IPS-15b (cell line): ENCODE measurements at regions not wholly inside any gene's neighbourhood (a gene's known extent, or its start where the extent isn't known, plus 50 kb on each side); places are given as distances from the start of the nearest gene placed in this dataset.

Experiments used
- H3K27me3 ChIP-seq: one replicate; pipeline ENCODE4 v1.6.1; 2013; ENCODE audit warnings: low read length; ENCODE audit not compliant: control insufficient read depth, insufficient read depth
- H3K36me3 ChIP-seq: one replicate; pipeline ENCODE4 v1.6.1; 2013; ENCODE audit warnings: low read length; ENCODE audit not compliant: control insufficient read depth, insufficient read depth
- H3K4me1 ChIP-seq: one replicate; pipeline ENCODE4 v1.6.1; 2013; ENCODE audit warnings: mild to moderate bottlenecking, low read length; ENCODE audit not compliant: control insufficient read depth, insufficient read depth
- H3K4me3 ChIP-seq: one replicate; pipeline ENCODE4 v1.5.1; 2013; ENCODE audit warnings: low read depth, low read length
- H3K9ac ChIP-seq: one replicate; pipeline ENCODE4 v1.6.1; 2013; ENCODE audit warnings: low read depth, mild to moderate bottlenecking, low read length
- H3K9me3 ChIP-seq: one replicate; pipeline ENCODE4 v1.6.1; 2013; ENCODE audit warnings: mild to moderate bottlenecking, low read length; ENCODE audit not compliant: control insufficient read depth, insufficient read depth

DNA sequence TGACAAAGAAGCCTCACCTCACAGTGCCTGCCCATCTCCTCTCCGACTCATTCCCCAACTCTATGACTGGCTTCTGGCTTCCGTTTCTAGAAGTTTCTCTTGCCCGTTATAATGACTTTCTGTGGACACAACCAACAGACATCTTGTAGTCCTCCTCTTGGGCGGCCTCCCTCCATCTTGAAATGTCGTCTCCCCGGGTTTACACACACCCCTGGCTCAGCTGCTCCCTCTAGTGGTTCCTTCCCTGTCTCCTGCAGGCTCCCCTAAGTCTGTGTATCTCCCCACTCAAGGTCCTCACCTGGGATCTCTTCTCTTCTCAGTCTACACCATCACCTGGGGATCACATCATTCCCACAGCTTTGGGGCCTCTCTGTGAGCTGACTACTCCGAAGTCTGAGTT lies 123.4 kb upstream of the NEBL start:
- no peaks in the 10 kb centered on the region for H3K36me3 ChIP-seq
- no peaks in the 10 kb centered on the region for H3K9me3 ChIP-seq
- H3K4me3 ChIP-seq: no peak overlapping the region
- no peaks in the 10 kb centered on the region for H3K4me1 ChIP-seq
- no peak overlapping the region for H3K9ac ChIP-seq
- H3K27me3 ChIP-seq: no peaks in the 10 kb centered on the region

DNA sequence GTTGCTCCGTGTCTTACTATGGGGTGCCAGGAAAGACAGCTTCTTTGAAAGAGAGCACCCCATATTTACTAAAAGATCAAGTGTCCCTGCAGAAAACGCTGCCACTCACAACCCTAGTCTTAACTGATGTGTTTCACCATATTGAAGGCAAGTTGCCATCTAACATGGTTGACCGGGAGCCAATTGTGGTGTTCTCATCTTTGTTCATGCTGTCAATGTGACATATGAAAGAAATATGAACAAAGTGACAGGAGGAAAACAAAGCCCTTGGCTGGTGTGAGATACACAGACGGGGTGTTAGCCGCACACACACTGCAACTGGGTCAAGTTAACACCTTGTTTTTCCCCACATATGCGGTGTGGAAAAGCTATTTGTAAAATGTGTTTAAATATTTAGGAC lies 122.3 kb upstream of the NEBL start:
- H3K36me3 ChIP-seq: no peaks in the 10 kb centered on the region
- no peak overlapping the region for H3K4me3 ChIP-seq
- H3K9ac ChIP-seq: no peak overlapping the region
- H3K27me3 ChIP-seq: no peaks in the 10 kb centered on the region
- no peaks in the 10 kb centered on the region for H3K4me1 ChIP-seq
- H3K9me3 ChIP-seq: no peaks in the 10 kb centered on the region

DNA sequence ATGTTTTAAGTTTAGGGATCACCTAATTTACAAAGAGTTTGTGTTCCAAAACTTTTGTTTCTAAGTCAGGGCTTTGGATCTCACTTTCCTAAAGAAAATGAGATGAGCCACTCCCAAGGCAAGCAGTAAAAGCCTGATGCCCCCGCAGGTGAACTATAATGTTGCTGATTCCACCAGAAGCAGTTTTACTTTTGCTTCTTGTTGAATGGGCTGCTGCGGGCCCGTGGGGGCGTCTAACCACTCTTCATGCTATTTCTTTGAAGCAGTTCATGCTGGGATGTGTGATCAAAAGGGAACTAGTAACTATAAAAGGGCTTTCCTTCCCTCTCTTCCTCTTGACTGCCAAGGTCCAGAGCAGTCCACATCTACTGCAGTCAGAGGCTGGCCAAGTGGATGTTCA lies 118.7 kb upstream of the NEBL start:
- no peak overlapping the region for H3K4me3 ChIP-seq
- no peaks in the 10 kb centered on the region for H3K36me3 ChIP-seq
- no peaks in the 10 kb centered on the region for H3K9me3 ChIP-seq
- H3K9ac ChIP-seq: no peak overlapping the region
- H3K27me3 ChIP-seq: no peaks in the 10 kb centered on the region
- H3K4me1 ChIP-seq: no peaks in the 10 kb centered on the region

DNA sequence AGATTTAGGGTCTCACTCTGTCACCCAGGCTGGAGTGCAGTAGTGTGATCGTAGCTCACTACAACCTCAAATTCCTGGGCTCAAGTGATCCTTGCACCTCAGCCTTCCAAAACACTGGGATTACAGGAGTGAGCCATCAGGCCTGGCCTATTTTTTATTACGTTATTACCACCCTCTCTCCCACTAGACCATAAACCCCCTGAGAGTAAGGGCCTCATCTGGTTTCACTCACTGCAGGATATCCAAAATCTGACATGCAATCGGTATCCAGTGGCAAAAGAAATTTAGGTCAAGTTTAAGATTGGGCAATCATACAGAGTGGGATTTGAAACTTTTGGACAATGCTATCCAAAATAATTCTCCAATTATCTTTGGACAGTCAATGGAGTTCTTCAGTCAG lies 117.0 kb upstream of the NEBL start:
- H3K4me3 ChIP-seq: no peak overlapping the region
- H3K4me1 ChIP-seq: no peaks in the 10 kb centered on the region
- H3K9ac ChIP-seq: no peak overlapping the region
- no peaks in the 10 kb centered on the region for H3K36me3 ChIP-seq
- no peaks in the 10 kb centered on the region for H3K27me3 ChIP-seq
- no peaks in the 10 kb centered on the region for H3K9me3 ChIP-seq

DNA sequence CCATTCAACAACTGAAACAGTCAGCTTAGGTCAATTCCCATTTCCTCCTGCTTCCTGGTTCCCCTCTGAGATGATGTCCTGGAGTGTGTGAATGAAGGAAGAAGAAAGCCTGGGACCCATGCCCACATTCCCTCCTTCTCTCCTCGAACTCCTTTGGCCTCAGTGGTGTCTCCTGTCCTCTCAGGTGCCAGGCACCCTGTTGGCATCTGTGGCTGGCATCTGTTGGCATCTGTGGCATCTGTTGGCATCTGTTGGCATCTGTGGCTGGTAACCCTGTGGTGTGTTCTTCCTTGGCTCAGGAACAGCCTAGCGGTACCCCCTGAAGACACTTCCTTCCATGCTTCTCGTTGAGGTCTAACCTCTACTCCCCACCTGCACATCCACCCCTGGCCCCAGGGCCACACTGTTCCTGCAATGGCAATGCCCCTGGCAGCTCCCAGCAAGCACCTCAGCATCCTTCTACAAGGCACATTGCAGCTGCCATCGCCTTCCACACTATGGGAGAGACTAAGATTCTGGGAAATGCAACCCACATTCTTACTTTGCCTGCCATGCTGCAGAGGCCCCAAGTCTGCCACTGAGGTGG lies 114.4 kb upstream of the NEBL start:
- Histone ChIP-seq H3K4me1 (no peaks in the 10 kb centered on the region), H3K9ac (no peak overlapping the region), H3K4me3 (no peak overlapping the region), H3K36me3 (no peaks in the 10 kb centered on the region), H3K9me3 (no peaks in the 10 kb centered on the region), H3K27me3 (no peaks in the 10 kb centered on the region)

DNA sequence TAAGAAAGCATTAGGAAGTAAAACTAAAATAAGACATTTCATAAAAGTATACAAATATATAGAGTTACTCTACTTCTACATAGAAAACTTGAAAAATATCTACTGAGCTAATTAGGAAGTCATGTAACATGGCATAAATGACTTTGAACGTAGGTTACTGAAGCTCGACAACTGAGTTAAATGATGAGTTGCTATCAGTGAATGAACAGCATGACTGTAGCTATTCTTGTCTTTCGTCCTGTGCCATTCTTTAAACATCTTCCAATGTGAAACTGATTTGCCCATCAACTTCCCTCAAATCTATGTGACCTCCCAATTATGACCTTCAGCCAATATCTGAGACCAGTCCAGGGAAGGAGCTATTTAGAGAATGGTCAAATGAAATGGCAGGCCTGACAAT lies 113.5 kb upstream of the NEBL start:
- H3K4me1 ChIP-seq: no peaks in the 10 kb centered on the region
- H3K27me3 ChIP-seq: no peaks in the 10 kb centered on the region

DNA sequence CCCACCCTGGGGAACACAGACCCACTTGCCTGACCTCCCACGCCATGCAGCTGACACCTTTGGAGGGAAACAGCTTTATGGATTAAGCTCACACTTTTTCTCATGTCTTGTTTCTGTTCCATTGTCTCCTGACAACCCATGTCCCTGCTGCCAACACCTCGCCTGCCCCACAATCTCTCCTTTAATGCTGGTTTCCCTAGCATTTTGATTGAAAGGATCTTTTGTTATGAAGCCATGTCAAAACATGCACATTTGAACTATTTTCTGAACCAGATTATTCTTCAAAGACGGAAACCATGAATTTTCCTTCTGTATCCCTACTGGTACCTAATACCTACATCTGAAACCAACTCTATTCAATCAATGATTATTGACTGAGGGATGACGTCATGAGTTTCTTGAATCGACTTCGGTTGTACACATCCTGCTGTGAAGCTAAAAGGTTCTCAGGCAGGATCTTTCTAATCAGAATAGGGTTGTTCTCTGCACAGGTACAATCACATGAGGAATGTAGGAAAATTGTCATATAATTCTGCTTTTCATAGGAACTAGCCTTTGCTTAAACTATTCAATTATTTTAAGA lies 106.2 kb upstream of the NEBL start:
- Histone ChIP-seq H3K9me3 (no peaks in the 10 kb centered on the region), H3K36me3 (no peaks in the 10 kb centered on the region), H3K4me1 (no peaks in the 10 kb centered on the region), H3K4me3 (no peak overlapping the region), H3K27me3 (no peaks in the 10 kb centered on the region), H3K9ac (no peak overlapping the region)

More for the DNA sequence above, 113.5 kb upstream of the NEBL start:
- H3K36me3 ChIP-seq: no peaks in the 10 kb centered on the region
- no peaks in the 10 kb centered on the region for H3K9me3 ChIP-seq
- no peak overlapping the region for H3K4me3 ChIP-seq
- no peak overlapping the region for H3K9ac ChIP-seq

DNA sequence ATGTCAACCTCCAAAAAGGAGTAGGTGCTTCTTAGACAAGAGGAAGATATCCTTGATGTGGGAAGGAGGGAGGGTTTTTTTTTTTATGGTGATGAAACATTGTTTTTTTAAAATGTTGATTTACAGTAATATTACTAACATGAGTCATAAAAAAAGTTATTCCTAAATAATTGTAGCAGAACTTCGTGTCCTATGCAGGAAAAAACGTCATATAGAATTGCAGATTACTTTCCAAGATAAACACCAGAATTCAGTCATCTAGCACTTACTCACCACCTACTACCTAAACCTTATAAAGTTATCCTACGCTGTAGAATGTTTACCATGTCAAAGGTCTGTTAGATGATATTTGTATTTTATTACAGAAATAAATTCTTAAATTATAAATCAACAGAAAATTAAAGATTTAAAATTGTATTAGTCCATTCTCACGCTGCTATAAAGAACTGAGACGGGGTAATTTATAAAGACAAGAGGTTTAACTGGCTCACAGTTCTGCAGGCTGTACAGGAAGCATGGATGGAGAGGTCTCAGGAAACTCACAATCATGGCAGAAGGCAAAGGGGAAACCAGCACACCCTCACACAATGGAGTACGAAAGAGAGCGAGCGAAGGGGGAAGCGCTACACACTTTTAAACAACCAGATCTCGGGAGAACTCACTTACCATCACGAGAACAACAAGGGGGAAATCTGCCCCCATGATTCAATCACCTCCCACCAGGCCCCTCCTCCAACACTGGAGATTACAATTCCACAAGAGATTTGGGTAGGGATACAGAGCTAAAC lies 105.2 kb upstream of the NEBL start:
- Histone ChIP-seq H3K36me3 (no peaks in the 10 kb centered on the region), H3K4me3 (no peak overlapping the region), H3K9me3 (no peaks in the 10 kb centered on the region), H3K4me1 (no peaks in the 10 kb centered on the region), H3K27me3 (no peaks in the 10 kb centered on the region), H3K9ac (no peak overlapping the region)

DNA sequence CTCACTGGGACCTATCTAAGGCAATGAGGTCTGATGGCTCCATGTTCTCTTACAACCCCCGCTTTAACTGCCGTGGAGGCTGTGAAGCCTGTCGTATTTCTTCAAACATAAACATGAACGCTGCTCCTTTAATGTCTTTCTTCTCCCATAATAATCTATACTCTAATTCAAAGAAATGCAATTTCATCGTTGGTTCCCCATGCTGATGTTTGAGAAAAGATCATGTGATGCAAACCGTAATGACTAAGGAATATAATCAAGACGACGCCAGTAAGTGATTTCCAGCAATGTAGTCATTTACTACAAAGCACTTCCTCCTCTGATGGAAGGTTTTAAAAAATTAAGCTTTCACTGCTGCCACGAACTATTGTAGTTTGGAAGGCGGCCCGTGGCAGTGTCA lies 102.6 kb upstream of the NEBL start:
- Histone ChIP-seq H3K9ac (no peak overlapping the region), H3K4me1 (peaks cover 2% of the 10 kb centered on the region), H3K36me3 (no peaks in the 10 kb centered on the region)

DNA sequence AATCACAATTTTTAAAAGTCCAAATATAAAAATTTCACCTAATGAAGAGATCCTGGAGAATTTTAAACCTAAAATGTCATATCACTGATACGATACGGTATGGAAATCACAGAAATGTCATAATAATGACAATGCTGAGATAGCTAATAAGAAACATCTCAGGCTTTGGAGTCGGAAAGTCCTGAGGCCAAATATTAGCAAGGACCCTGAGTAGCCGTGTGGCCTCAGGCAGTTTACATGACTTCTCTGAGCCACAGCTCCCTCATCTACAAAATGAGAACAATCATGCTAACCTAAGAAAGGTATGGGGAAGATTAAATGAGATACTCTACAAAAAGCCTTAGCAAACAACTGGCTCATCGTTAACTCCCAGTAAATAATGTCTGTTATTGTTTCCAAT lies 100.9 kb upstream of the NEBL start:
- H3K36me3 ChIP-seq: no peaks in the 10 kb centered on the region
- H3K9me3 ChIP-seq: no peaks in the 10 kb centered on the region
- H3K4me1 ChIP-seq: peaks cover 2% of the 10 kb centered on the region
- no peak overlapping the region for H3K4me3 ChIP-seq
- H3K27me3 ChIP-seq: no peaks in the 10 kb centered on the region
- no peak overlapping the region for H3K9ac ChIP-seq

More for the DNA sequence above, 102.6 kb upstream of the NEBL start:
- Histone ChIP-seq H3K27me3 (no peaks in the 10 kb centered on the region), H3K4me3 (no peak overlapping the region), H3K9me3 (no peaks in the 10 kb centered on the region)

DNA sequence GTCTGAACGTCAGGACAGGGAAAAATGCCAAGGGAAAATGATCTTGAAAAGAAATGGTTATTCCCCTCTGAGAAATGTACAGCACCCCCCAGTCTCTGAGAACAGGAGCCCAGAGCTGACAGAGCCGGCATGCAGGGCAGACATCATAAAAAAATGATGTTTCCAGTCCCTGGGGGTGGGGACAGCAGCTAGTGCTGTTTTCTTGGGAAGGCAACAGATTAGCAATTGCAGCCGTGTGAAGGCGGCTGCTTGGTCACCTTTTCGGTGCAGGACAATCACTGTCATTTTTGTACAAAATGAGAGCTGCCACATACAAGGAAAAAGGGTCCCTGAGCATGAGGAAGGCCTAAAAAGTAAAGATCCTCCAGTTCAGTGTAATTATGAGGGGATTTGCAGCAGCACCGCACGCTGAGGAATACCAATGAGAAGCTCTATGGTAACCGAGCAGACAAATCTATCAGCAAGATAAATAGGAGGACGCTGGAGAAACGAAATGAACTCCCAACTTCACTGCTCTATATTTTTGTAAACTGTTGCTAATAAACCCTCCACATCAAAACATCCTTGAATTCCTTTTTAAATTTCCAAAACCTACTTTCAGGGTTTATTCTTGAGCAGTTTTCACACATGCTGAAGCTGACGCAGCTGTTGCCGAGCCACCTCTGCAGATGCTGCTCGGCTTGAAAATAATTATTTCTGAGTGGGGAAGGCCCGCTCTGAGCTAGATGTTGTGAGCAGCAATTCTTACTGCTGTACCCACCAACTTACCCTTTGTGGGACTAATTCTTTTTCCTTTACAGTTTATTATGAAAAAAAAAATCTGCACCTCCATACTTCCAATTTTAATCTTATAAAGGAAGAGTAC lies 98.2 kb upstream of the NEBL start:
- Histone ChIP-seq H3K27me3 (no peaks in the 10 kb centered on the region), H3K9ac (no peak overlapping the region), H3K4me3 (no peak overlapping the region), H3K4me1 (peaks cover 2% of the 10 kb centered on the region), H3K36me3 (no peaks in the 10 kb centered on the region), H3K9me3 (no peaks in the 10 kb centered on the region)
